Activated naive CD8-positive, alpha-beta T cell treated with anti-CD3 and anti-CD28 coated beads, Interleukin-2, amount 10 ng/mL, durations not matched to agents 7 days and 5 days (primary cell): ENCODE measurements at regions not wholly inside any gene's neighbourhood (a gene's known extent, or its start where the extent isn't known, plus 50 kb on each side); places are given as distances from the start of the nearest gene placed in this dataset.

ENCODE experiments used
- ATAC-seq: fragments of 150-1000 bp; cut with Tn5 transposase; one replicate; pipeline ENCODE4 v1.10.0; 2021; ENCODE audit warnings: low read depth, moderate library complexity
- POLR2A ChIA-PET: fragments of 350-600 bp; sonication (Branson Sonifier 250); formaldehyde crosslinking; loops from one replicate; lab custom pipeline; 2021; ENCODE audit warnings: antibody characterized with exemption; lab: Charles Lee
- DNase-seq: peaks from one replicate; pipeline ENCODE4 v3.0.0; 2021
- H3K27ac Mint-ChIP-seq: one replicate; pipeline ENCODE4 v1.8.0; 2022; ENCODE audit warnings: mild to moderate bottlenecking, mixed read lengths
- H3K27me3 Mint-ChIP-seq: one replicate; pipeline ENCODE4 v1.8.0; 2022; ENCODE audit warnings: mild to moderate bottlenecking, moderate library complexity, mixed read lengths
- H3K36me3 Mint-ChIP-seq: one replicate; pipeline ENCODE4 v1.8.0; 2021; ENCODE audit warnings: mild to moderate bottlenecking, mixed read lengths
- H3K4me1 Mint-ChIP-seq: one replicate; pipeline ENCODE4 v1.8.0; 2021; ENCODE audit warnings: mixed read lengths
- H3K4me3 Mint-ChIP-seq: one replicate; pipeline ENCODE4 v1.8.0; 2022; ENCODE audit warnings: mild to moderate bottlenecking, moderate library complexity, mixed read lengths
- H3K9me3 Mint-ChIP-seq: one replicate; pipeline ENCODE4 v1.8.0; 2021; ENCODE audit warnings: mixed read lengths

DNA sequence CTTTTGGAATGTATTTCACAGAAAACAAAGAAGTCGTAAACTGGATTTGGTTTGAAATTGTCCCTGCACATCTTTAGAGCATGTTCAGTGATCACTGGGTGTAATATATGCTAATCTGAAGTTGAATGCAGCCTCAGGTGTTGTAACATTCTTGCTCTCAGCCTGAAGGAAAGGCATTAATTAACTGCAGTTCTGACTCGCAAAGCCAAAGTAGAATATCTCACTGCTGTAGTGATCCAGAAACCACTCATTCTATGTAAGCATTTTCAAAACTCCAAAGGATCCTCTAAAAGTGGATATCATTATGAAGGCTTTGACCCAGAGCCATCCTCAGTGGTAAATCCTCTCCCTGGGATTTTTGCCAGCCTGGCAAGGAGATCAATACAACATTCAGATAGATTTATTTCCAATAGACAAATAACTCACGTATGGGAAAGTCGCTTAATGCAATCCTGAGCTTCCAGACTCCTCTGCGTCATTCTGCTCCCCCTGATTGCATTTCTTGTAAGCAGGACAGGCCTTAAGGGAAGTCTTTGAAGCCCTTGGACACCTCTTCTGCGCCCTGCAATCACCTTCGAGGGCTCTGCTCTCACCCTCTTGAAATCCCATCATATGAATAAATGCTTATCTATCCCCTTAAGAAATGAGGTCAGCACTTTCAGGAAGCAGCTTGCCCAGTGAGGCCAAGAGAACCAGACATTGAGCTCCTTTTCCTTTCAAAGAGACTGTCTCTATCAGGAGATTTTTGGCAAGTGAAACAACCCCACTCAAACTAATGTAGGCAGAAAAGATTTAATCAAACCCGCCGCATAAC lies 301.7 kb upstream of the NBEA start:
- Mint-ChIP-seq H3K27ac (no peak overlapping the region), H3K4me3 (no peak overlapping the region), H3K9me3 (peaks cover 5% of the 10 kb centered on the region), H3K36me3 (no peaks in the 10 kb centered on the region), H3K4me1 (no peaks in the 10 kb centered on the region), H3K27me3 (no peaks in the 10 kb centered on the region)
- POLR2A ChIA-PET: no interaction called here
- ATAC-seq (no peak), DNase-seq (no peak)

- Mint-ChIP-seq H3K36me3 (no peaks in the 10 kb centered on the region), H3K4me1 (no peaks in the 10 kb centered on the region), H3K4me3 (no peak overlapping the region), H3K27me3 (no peaks in the 10 kb centered on the region), H3K27ac (no peak overlapping the region), H3K9me3 (peaks cover 5% of the 10 kb centered on the region)
- no peak for DNase-seq
- no peak for ATAC-seq
- POLR2A ChIA-PET: no interaction called here
Measured at GRCh38 chr13:34640993-34641330, 301.1 kb upstream of the NBEA start.

DNA sequence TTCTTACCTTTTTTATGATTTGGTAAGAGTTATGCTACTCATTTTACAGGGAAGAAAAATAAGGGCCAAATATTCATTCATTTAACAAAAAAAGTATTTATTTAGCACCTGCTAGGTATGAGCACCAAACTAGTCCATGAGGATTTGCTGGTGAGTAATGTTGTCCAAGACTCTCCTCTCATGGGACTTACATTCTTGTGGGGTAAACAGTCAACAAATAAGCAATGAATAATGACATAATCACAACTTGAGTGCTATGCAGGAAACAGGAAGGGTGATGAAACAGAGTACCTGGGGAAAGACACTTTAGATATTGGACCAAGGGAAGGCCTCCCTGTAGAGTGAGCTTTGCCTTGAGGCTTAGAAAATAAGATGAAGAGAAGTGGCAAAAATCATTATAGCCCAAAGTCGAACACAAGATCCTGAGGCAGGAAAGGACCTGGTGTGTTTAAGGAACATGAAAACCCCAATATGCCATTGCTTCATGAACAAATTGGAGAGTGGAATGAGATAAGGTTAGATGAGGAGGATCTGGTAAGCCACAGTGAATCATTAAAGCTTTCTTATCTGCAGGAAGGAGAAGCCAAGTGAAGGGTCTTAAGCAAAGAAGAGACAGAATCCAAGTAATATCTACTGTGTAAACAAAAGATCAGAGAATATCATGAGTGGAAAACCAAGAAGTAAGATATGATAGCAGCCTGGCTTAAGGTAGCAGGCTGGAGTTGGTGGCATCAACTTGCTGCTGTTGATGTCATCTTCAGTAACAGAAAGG lies 294.5 kb upstream of the NBEA start:
- Mint-ChIP-seq H3K27me3 (no peaks in the 10 kb centered on the region), H3K27ac (no peak overlapping the region), H3K4me1 (no peaks in the 10 kb centered on the region), H3K4me3 (no peak overlapping the region), H3K36me3 (no peaks in the 10 kb centered on the region), H3K9me3 (peaks cover 5% of the 10 kb centered on the region)
- ATAC-seq: no peak
- no peak for DNase-seq
- POLR2A ChIA-PET: no interaction called here

GRCh38 chr13:34654203-34654602 lies 287.9 kb upstream of the NBEA start:
- Mint-ChIP-seq H3K4me3 (no peak overlapping the region), H3K36me3 (no peaks in the 10 kb centered on the region), H3K27me3 (no peaks in the 10 kb centered on the region), H3K9me3 (peaks cover 5% of the 10 kb centered on the region), H3K27ac (no peak overlapping the region), H3K4me1 (no peaks in the 10 kb centered on the region)
- no peak for DNase-seq
- ATAC-seq: no peak
- POLR2A ChIA-PET: no interaction called here

DNA sequence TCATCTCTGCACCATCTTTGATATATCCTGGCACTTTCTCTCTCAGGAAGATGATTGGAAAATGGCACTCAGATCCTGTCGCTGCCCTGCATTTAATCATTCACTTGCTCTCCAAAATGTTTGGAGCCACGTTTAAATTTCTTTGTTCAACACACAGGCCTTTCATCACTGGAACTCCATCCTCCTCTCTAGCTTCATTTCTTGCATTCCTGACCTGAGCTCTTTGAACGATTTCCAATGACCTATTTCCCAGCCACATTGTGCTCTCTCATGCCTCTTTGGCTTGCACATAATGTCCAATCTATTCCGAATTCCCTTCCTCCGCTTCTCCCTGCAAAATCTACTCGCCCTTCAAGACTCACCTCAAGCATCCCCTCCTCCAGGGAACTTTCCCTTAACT lies 287.4 kb upstream of the NBEA start:
- H3K4me1 Mint-ChIP-seq: no peaks in the 10 kb centered on the region
- POLR2A ChIA-PET: no interaction called here
- H3K4me3 Mint-ChIP-seq: no peak overlapping the region
- H3K36me3 Mint-ChIP-seq: no peaks in the 10 kb centered on the region
- DNase-seq: no peak
- peaks cover 5% of the 10 kb centered on the region for H3K9me3 Mint-ChIP-seq
- H3K27ac Mint-ChIP-seq: no peak overlapping the region
- H3K27me3 Mint-ChIP-seq: no peaks in the 10 kb centered on the region
- no peak for ATAC-seq

DNA sequence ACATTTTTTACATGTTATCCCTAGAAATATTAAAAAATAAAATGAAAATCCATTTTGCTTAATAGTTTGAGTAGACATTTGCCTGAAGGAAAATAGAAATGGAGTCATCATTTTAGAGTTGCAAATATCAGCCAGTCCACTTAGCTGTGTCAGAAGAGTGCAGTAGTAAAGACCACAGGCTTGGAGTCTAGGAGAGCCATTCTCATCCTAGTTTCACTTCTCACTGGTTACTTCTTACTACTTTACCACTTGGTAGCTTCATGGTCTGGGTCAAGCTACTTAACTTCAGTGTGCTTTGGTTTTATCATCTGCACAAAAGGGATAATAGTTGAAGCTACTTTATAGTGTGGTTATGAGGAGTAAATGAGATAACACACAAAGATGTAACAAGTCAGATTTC lies 286.5 kb upstream of the NBEA start:
- POLR2A ChIA-PET: no interaction called here
- Mint-ChIP-seq H3K9me3 (peaks cover 5% of the 10 kb centered on the region), H3K36me3 (no peaks in the 10 kb centered on the region), H3K4me3 (no peak overlapping the region), H3K27me3 (no peaks in the 10 kb centered on the region), H3K27ac (no peak overlapping the region), H3K4me1 (no peaks in the 10 kb centered on the region)
- DNase-seq (no peak), ATAC-seq (no peak)

GRCh38 chr13:34657716-34658115 lies 284.4 kb upstream of the NBEA start:
- Mint-ChIP-seq H3K27me3 (no peaks in the 10 kb centered on the region), H3K36me3 (no peaks in the 10 kb centered on the region), H3K27ac (no peak overlapping the region), H3K4me1 (no peaks in the 10 kb centered on the region), H3K4me3 (no peak overlapping the region), H3K9me3 (peaks cover 2% of the 10 kb centered on the region)
- ATAC-seq (no peak), DNase-seq (no peak)
- POLR2A ChIA-PET: no interaction called here

DNA sequence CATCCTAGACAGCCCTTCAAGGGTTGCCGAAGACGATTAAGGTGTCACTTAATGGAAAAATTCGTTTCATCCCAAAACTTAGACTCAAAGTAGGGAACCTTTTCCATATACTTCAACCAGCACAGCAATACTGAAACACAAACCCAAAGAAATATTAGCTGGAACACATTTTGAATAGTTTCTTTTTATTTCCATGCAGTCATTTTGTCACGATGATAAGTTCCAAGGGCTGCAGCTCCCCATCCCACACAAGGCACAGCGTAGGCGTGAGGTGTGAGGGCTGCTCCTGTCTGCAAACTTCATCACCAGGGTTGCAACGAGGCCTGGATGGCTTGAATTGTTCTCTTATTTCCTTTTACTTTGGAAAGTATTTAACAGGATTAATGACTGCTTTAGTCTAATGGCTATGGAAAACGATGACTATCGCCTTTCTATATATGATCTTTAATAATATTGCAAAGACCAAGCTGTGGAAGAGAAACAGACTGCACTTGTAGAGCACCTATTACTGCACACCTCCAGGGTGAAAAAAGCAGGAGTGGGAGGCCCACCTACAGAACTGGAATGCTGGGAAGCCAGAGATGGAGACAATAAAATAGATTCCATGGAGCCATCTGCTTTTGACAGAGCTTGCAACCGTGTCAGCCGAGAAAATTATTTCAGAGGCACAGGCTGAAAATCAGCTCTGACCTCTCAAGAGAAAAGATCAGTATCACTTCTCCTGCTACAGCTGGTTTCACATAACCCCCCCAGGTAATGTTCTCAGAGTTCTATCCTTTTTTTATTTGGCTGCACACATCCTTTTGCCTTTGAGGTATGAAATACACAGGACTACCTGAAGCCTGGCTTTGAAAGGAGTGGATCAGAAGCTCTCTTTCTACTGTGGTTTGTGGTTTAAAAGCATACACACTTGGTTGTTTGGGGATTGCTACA lies 274.5 kb upstream of the NBEA start:
- Mint-ChIP-seq H3K27ac (no peak overlapping the region), H3K27me3 (no peaks in the 10 kb centered on the region), H3K9me3 (peaks cover 2% of the 10 kb centered on the region), H3K4me1 (no peaks in the 10 kb centered on the region), H3K36me3 (no peaks in the 10 kb centered on the region), H3K4me3 (no peak overlapping the region)
- ATAC-seq: no peak
- DNase-seq: no peak
- POLR2A ChIA-PET: no interaction called here

DNA sequence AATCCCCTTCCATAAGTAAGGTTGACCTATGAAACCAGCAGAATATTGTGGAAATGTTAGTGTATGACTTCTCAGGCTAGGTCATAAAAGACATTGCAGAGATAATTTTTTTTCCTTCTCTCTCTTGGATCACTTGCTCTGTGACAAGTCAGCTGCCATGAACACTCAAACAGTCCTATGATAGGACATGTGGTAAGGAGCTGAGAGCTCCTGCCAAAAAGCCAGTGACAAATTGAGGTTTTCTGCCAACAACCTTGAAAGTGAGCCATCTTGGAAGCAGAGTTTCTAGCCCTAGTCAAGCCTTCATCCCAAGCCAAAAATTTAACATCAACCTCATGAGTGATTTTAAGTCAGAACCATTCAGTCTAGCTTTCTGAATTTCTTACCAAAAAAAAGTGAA lies 270.9 kb upstream of the NBEA start:
- DNase-seq (no peak), ATAC-seq (no peak)
- Mint-ChIP-seq H3K36me3 (no peaks in the 10 kb centered on the region), H3K27ac (no peak overlapping the region), H3K4me1 (no peaks in the 10 kb centered on the region), H3K9me3 (peaks cover 2% of the 10 kb centered on the region), H3K27me3 (no peaks in the 10 kb centered on the region), H3K4me3 (no peak overlapping the region)
- POLR2A ChIA-PET: no interaction called here

DNA sequence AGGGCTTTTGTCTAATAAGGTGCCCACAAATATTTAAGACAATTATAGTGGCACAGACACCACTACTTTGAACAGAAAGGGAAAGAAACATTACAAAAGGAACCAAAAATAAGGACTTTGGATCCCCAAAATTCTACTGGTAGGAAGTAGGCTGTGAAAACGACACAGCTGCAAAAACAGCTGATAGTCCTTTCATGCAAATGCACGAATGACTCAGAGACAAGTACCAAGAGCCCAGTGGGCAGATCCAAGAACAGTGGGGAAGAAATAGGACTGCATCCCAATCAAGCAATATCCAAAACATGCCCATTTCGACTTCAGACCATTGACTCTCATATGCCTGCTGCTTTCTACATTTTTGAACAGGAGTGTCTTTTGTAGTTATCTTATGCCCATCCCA lies 269.4 kb upstream of the NBEA start:
- POLR2A ChIA-PET: no interaction called here
- Mint-ChIP-seq H3K27ac (no peak overlapping the region), H3K36me3 (no peaks in the 10 kb centered on the region), H3K4me3 (no peak overlapping the region), H3K27me3 (no peaks in the 10 kb centered on the region), H3K4me1 (no peaks in the 10 kb centered on the region), H3K9me3 (peaks cover 4% of the 10 kb centered on the region)
- DNase-seq (no peak), ATAC-seq (no peak)

DNA sequence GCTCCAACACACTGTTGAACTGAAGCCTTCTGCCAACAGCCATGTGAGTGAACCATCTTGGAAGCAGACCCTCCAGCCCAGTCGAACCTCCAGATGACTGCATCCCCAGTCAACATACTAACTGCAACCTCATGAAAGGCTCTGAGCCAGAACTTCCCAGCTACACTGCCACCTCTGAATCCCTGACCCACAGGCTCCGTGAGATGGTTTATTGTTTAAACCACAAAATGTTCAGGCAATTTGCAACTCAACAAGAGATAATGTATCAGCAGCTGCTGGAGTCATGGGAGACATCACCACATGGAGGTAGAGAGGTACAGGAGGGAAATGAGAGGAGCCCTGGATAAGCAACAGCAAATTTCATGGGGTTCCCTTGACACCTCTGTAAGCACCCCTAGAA lies 266.4 kb upstream of the NBEA start:
- Mint-ChIP-seq H3K4me3 (no peak overlapping the region), H3K4me1 (no peaks in the 10 kb centered on the region), H3K27ac (no peak overlapping the region), H3K9me3 (peaks cover 4% of the 10 kb centered on the region), H3K36me3 (no peaks in the 10 kb centered on the region), H3K27me3 (no peaks in the 10 kb centered on the region)
- DNase-seq (no peak), ATAC-seq (no peak)
- POLR2A ChIA-PET: no interaction called here

GRCh38 chr13:34678154-34678553 lies 263.9 kb upstream of the NBEA start:
- Mint-ChIP-seq H3K4me3 (no peak overlapping the region), H3K27me3 (peaks cover 2% of the 10 kb centered on the region), H3K36me3 (no peaks in the 10 kb centered on the region), H3K27ac (no peak overlapping the region), H3K9me3 (peaks cover 4% of the 10 kb centered on the region), H3K4me1 (no peaks in the 10 kb centered on the region)
- POLR2A ChIA-PET: no interaction called here
- DNase-seq: no peak
- no peak for ATAC-seq

DNA sequence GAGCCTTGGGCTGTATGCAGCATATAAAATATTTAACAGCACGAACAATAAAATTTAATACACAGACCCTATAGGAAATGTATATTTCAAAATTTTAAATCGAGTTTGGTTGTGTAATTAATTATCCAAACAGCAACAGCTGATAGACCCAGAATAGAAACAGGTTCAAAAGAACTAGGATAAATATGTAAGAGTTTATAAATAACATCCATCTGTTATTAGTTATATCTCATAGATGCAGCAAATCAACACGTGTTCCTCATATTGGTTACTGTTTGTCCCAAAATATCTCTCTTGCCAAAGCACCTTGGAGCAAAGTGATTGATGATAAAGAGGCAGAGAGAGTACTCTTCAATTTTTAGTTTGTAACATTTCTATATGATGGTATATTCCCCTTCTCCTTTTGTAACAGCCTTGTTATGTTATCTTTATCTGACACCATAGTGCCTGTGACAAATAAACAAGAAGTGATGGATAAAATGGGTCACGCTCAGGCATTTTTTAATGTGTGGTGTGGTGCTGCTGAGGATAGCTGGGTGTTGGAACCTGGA lies 260.6 kb upstream of the NBEA start:
- ATAC-seq (no peak), DNase-seq (no peak)
- POLR2A ChIA-PET: no interaction called here
- no peaks in the 10 kb centered on the region for H3K4me1 Mint-ChIP-seq
- no peak overlapping the region for H3K27ac Mint-ChIP-seq
- peaks cover 1% of the 10 kb centered on the region for H3K9me3 Mint-ChIP-seq
- H3K27me3 Mint-ChIP-seq: peaks cover 4% of the 10 kb centered on the region
- no peak overlapping the region for H3K4me3 Mint-ChIP-seq
- no peaks in the 10 kb centered on the region for H3K36me3 Mint-ChIP-seq
